SK-N-SH (cell line): ENCODE measurements at regions not wholly inside any gene's neighbourhood (a gene's known extent, or its start where the extent isn't known, plus 50 kb on each side); places are given as distances from the start of the nearest gene placed in this dataset.

ENCODE experiments used
- CTCF ChIA-PET: fragments of 300-600, 350-600 bp; formaldehyde crosslinking; extraction: SDS; loops from one replicate; lab custom pipeline; 2021; lab: Yijun Ruan, JAX
- POLR2A ChIA-PET: fragments of 350-600 bp; sonication (Branson Sonifier 250); formaldehyde crosslinking; extraction: SDS; loops from one replicate; lab custom pipeline; 2020; ENCODE audit warnings: antibody characterized with exemption, inconsistent platforms; lab: Yijun Ruan, JAX
- DNase-seq: peaks from one replicate; pipeline ENCODE4 v3.0.0; 2012
- H2AFZ ChIP-seq: fragments of 200-600 bp; sonication (generic); 2 replicates; pipeline ENCODE4 v1.8.1; 2016; ENCODE audit warnings: antibody characterized with exemption, mild to moderate bottlenecking, low read depth
- H3F3A ChIP-seq: fragments of 200-600 bp; sonication (generic); replicated peaks from 2 replicates; pipeline ENCODE3; 2016; ENCODE audit warnings: antibody characterized with exemption, mild to moderate bottlenecking; ENCODE audit not compliant: insufficient read depth
- H3K27ac ChIP-seq, 2 experiments: fragments of 200-500 bp in 1 of 2; fragments of 200-600 bp in 1 of 2; sonication (Bioruptor generic) in 1 of 2; sonication (generic), shearing (Covaris generic) in 1 of 2; 2 replicates each; pipeline versions ENCODE4 v1.5.1 to v1.6.1; 2014 to 2016; ENCODE audit warnings: low read depth in 2 of 2, inconsistent platforms in 1 of 2, low read length in 1 of 2, mild to moderate bottlenecking in 1 of 2, mixed read lengths in 1 of 2
- H3K27me3 ChIP-seq: fragments of 200-600 bp; sonication (generic), shearing (Covaris generic); 2 replicates; pipeline ENCODE4 v1.6.1; 2016; ENCODE audit warnings: mixed run types; ENCODE audit not compliant: insufficient read depth
- H3K36me3 ChIP-seq, 2 experiments: fragments of 200-500 bp in 1 of 2; fragments of 200-600 bp in 1 of 2; sonication (Bioruptor generic) in 1 of 2; sonication (generic) in 1 of 2; replicated peaks in 1 of 2; 2 replicates each; pipeline versions ENCODE3 to v1.5.1; 2014 to 2016; ENCODE audit warnings: low read length in 1 of 2, mild to moderate bottlenecking in 1 of 2; ENCODE audit not compliant: insufficient read depth in 2 of 2, control insufficient read depth in 1 of 2
- H3K4me1 ChIP-seq, 2 experiments: fragments of 200-500 bp in 1 of 2; fragments of 200-600 bp in 1 of 2; sonication (Bioruptor generic) in 1 of 2; sonication (generic), shearing (Covaris generic) in 1 of 2; 2 replicates each; pipeline versions ENCODE4 v1.5.1 to v1.6.1; 2014 to 2016; ENCODE audit warnings: low read depth in 1 of 2, low read length in 1 of 2, mixed run types in 1 of 2; ENCODE audit not compliant: insufficient read depth in 2 of 2, control insufficient read depth in 1 of 2
- H3K4me2 ChIP-seq: fragments of 200-600 bp; sonication (generic), shearing (Covaris generic); 2 replicates; pipeline ENCODE4 v1.6.1; 2017; ENCODE audit warnings: mixed run types
- H3K4me3 ChIP-seq, 2 experiments: fragments of 200-500 bp in 1 of 2; fragments of 200-600 bp in 1 of 2; sonication (Bioruptor generic) in 1 of 2; sonication (generic), shearing (Covaris generic) in 1 of 2; 2 replicates each; pipeline versions ENCODE4 v1.5.1 to v1.8.1; 2014 to 2016; ENCODE audit warnings: low read depth in 2 of 2, inconsistent platforms in 1 of 2, low read length in 1 of 2, mild to moderate bottlenecking in 1 of 2, mixed read lengths in 1 of 2, moderate library complexity in 1 of 2
- H3K79me2 ChIP-seq: fragments of 200-600 bp; sonication (generic); 2 replicates; pipeline ENCODE4 v1.8.1; 2017; ENCODE audit warnings: mild to moderate bottlenecking; ENCODE audit not compliant: insufficient read depth
- H3K9ac ChIP-seq: fragments of 200-600 bp; sonication (generic); 2 replicates; pipeline ENCODE4 v1.6.1; 2017; ENCODE audit warnings: mixed run types
- H3K9me2 ChIP-seq: fragments of 200-600 bp; sonication (generic); 2 replicates; pipeline ENCODE4 v1.6.1; 2017; ENCODE audit warnings: mixed run types
- H3K9me3 ChIP-seq: fragments of 200-600 bp; sonication (generic); 2 replicates; pipeline ENCODE4 v1.6.1; 2017; ENCODE audit warnings: mixed run types, mild to moderate bottlenecking, moderate library complexity
- H4K20me1 ChIP-seq: fragments of 200-600 bp; sonication (generic); 2 replicates; pipeline ENCODE4 v1.6.1; 2017; ENCODE audit warnings: mild to moderate bottlenecking, mixed run types; ENCODE audit not compliant: insufficient read depth
- ELF1 ChIP-seq: IDR thresholded peaks from 2 replicates; pipeline ENCODE4 v1.4.0; 2012
- EP300 ChIP-seq, 2 experiments: IDR thresholded peaks; 2 replicates each; pipeline versions ENCODE4 v1.4.0 to v1.6.1; 2012; ENCODE audit warnings: borderline replicate concordance in 1 of 2, low read depth in 1 of 2, low read length in 1 of 2
- EZH2phosphoT487 ChIP-seq: fragments of 200-600 bp; sonication (generic); IDR thresholded peaks from 2 replicates; pipeline ENCODE4 v1.6.1; 2017; ENCODE audit warnings: low read depth, mixed run types, mild to moderate bottlenecking, antibody characterized with exemption, moderate library complexity, borderline replicate concordance
- FOSL2 ChIP-seq: IDR thresholded peaks from 2 replicates; pipeline ENCODE4 v1.4.0; 2012; ENCODE audit warnings: low read depth, mild to moderate bottlenecking, moderate library complexity, borderline replicate concordance
- FOXJ3 ChIP-seq: sonication (generic); formaldehyde crosslinking; IDR thresholded peaks from 2 replicates; pipeline ENCODE4 v1.5.1; 2020; ENCODE audit warnings: mild to moderate bottlenecking, missing genetic modification reagents
- GATA2 ChIP-seq: sonication (generic); formaldehyde crosslinking; IDR thresholded peaks from 2 replicates; pipeline ENCODE4 v1.5.0; 2020; ENCODE audit warnings: mild to moderate bottlenecking, missing genetic modification reagents
- JUND ChIP-seq: IDR thresholded peaks from 2 replicates; pipeline ENCODE4 v1.4.0; 2012
- NFIC ChIP-seq: IDR thresholded peaks from 2 replicates; pipeline ENCODE4 v1.4.0; 2012; ENCODE audit warnings: borderline replicate concordance
- NRF1 ChIP-seq: IDR thresholded peaks from 2 replicates; pipeline ENCODE4 v1.6.1; 2012; ENCODE audit warnings: low read depth, mild to moderate bottlenecking, low read length
- POLR2AphosphoS5 ChIP-seq: IDR thresholded peaks from 2 replicates; pipeline ENCODE4 v1.6.1; 2012; ENCODE audit warnings: low read depth, low read length
- SIN3A ChIP-seq: IDR thresholded peaks from 2 replicates; pipeline ENCODE4 v1.6.1; 2012; ENCODE audit warnings: low read depth, mild to moderate bottlenecking, low read length, moderate library complexity, borderline replicate concordance
- TAF1 ChIP-seq: IDR thresholded peaks from 2 replicates; pipeline ENCODE4 v1.6.1; 2012; ENCODE audit warnings: low read depth, mild to moderate bottlenecking, low read length, moderate library complexity, borderline replicate concordance
- TCF12 ChIP-seq: IDR thresholded peaks from 2 replicates; pipeline ENCODE4 v1.4.0; 2012
- TEAD4 ChIP-seq: IDR thresholded peaks from 2 replicates; pipeline ENCODE4 v1.4.0; 2012; ENCODE audit warnings: mild to moderate bottlenecking, borderline replicate concordance; ENCODE audit not compliant: insufficient read depth
- WGBS: methylation state at CpG from one replicate; pipeline ENCODE4 v1.1.6; 2017; ENCODE audit warnings: low lambda C conversion rate; 5-methylcytosine and 5-hydroxymethylcytosine counted together
- TF ChIP-seq, protein P1 (sequence below): IDR thresholded peaks from 2 replicates; pipeline ENCODE4 v1.4.0; 2012; ENCODE audit warnings: low read depth
- TF ChIP-seq, protein P2 (sequence below): fragments of 200-600 bp; sonication (generic); IDR thresholded peaks from 2 replicates; pipeline ENCODE4 v1.6.1; 2017; ENCODE audit warnings: antibody characterized with exemption, mild to moderate bottlenecking, moderate library complexity
- TF ChIP-seq, protein P3 (sequence below): fragments of 150-350 bp; IDR thresholded peaks from 2 replicates; pipeline ENCODE4 v1.6.1; 2016; ENCODE audit warnings: mild to moderate bottlenecking, low read depth, low read length
- TF ChIP-seq, protein P4 (sequence below): IDR thresholded peaks from 2 replicates; pipeline ENCODE4; 2012
- TF ChIP-seq, protein P5 (sequence below): IDR thresholded peaks from 2 replicates; pipeline ENCODE4 v1.4.0; 2012; ENCODE audit warnings: low read depth, borderline replicate concordance
- TF ChIP-seq, protein P6 (sequence below): IDR thresholded peaks from 2 replicates; pipeline ENCODE4 v1.4.0; 2012; ENCODE audit warnings: low read depth, borderline replicate concordance

DNA sequence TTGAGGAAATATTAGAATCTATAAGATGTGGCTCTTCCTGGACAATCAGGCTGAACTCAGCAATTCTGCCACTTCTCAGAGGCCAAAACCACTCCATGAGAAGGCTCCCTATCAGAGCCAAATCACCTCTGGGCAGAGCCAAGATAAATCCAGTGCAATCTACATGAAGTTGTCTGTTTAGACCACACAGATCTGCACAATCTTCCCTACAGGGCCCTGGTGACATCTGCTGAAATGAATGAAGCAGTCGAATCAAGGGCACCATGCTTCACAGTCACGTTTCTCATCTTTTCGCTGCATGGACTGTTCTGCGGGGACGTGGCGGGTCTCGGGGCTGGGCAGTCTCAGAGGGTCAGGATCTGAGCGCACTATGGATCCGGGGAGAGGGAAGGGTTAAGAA lies 60.1 kb upstream of the CD93 start:
- POLR2A ChIA-PET = no interaction called here
- Histone ChIP-seq H3K27ac (peak overlapping the region in 1 of 2 experiments; percentile 37; a peak in 2 of 4 replicates), H3K4me1 (peaks cover 0 to 44% of the 10 kb centered on the region in 2 experiments; a peak in 3 of 4 replicates)

DNA sequence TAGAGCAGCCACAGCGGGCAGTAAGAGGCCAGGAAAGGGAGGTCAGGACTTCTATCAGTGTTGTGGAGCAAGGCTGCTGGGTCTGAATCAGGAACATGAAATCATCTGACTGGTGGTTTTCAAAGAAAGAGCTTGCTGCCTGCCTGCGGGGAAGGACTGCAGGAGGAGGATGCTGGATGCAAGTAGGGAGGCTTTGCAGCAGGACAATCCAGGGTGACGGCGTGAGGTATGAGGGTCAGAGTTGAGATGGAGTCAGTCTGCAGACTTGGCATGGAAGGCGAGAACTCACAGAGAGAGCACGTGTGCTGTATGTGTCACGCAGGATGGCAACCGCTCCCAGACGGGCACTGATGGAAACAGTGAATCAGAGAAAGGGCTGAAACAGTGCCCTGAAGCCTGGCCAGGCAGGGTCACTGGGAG lies 59.2 kb upstream of the CD93 start:
- CTCF ChIA-PET = no interaction called here
- POLR2A ChIA-PET = no interaction called here
- Histone ChIP-seq H3K27ac (peak overlapping the region in 1 of 2 experiments; percentile 38; a peak in 2 of 4 replicates), H3K4me1 (peaks cover 0 to 44% of the 10 kb centered on the region in 2 experiments; a peak in 3 of 4 replicates), H3K9me3 (no peaks in the 10 kb centered on the region), H3K4me2 (no peak overlapping the region; the same call in 1 of the 2 replicates), H2AFZ (peak overlapping the region; percentile 42; the same call in 1 of the 2 replicates), H3K36me3 (no peaks in the 10 kb centered on the region), H3F3A (peaks cover 32% of the 10 kb centered on the region), H3K27me3 (no peaks in the 10 kb centered on the region), H3K9ac (no peak overlapping the region), H3K79me2 (no peaks in the 10 kb centered on the region), H3K4me3 (no peak overlapping the region), H4K20me1 (no peaks in the 10 kb centered on the region), H3K9me2 (no peaks in the 10 kb centered on the region)
- no peak for DNase-seq
- 24% methylated on average over 9 of the region's 9 CpGs for WGBS
- TF ChIP-seq TEAD4 (no peak), TAF1 (no peak), SIN3A (no peak), FOSL2 (peak; percentile 45; the same call in 1 of the 2 replicates), POLR2AphosphoS5 (no peak), NFIC (peak; percentile 69; the same call in 1 of the 2 replicates), EP300 (IDR thresholded peaks at IDR 0.05; ENCODE audit: borderline replicate concordance in 1 of 2, low read depth in 1 of 2, low read length in 1 of 2) (peak in 1 of 2 experiments; percentile 48; a peak in 1 of 4 replicates), FOXJ3 (no peak), EZH2phosphoT487 (no peak), NRF1 (no peak), JUND (peak; percentile 32; the same call in 1 of the 2 replicates), ELF1 (no peak), TCF12 (peak; percentile 53)
- TF ChIP-seq, protein P1, sequence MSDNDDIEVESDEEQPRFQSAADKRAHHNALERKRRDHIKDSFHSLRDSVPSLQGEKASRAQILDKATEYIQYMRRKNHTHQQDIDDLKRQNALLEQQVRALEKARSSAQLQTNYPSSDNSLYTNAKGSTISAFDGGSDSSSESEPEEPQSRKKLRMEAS = peak; percentile 96
- TF ChIP-seq, protein P2, sequence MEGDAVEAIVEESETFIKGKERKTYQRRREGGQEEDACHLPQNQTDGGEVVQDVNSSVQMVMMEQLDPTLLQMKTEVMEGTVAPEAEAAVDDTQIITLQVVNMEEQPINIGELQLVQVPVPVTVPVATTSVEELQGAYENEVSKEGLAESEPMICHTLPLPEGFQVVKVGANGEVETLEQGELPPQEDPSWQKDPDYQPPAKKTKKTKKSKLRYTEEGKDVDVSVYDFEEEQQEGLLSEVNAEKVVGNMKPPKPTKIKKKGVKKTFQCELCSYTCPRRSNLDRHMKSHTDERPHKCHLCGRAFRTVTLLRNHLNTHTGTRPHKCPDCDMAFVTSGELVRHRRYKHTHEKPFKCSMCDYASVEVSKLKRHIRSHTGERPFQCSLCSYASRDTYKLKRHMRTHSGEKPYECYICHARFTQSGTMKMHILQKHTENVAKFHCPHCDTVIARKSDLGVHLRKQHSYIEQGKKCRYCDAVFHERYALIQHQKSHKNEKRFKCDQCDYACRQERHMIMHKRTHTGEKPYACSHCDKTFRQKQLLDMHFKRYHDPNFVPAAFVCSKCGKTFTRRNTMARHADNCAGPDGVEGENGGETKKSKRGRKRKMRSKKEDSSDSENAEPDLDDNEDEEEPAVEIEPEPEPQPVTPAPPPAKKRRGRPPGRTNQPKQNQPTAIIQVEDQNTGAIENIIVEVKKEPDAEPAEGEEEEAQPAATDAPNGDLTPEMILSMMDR = no peak
- TF ChIP-seq, protein P3, sequence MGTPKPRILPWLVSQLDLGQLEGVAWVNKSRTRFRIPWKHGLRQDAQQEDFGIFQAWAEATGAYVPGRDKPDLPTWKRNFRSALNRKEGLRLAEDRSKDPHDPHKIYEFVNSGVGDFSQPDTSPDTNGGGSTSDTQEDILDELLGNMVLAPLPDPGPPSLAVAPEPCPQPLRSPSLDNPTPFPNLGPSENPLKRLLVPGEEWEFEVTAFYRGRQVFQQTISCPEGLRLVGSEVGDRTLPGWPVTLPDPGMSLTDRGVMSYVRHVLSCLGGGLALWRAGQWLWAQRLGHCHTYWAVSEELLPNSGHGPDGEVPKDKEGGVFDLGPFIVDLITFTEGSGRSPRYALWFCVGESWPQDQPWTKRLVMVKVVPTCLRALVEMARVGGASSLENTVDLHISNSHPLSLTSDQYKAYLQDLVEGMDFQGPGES = no peak
- TF ChIP-seq, protein P4, sequence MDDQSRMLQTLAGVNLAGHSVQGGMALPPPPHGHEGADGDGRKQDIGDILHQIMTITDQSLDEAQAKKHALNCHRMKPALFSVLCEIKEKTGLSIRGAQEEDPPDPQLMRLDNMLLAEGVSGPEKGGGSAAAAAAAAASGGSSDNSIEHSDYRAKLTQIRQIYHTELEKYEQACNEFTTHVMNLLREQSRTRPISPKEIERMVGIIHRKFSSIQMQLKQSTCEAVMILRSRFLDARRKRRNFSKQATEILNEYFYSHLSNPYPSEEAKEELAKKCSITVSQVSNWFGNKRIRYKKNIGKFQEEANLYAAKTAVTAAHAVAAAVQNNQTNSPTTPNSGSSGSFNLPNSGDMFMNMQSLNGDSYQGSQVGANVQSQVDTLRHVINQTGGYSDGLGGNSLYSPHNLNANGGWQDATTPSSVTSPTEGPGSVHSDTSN = peak; percentile 28
- TF ChIP-seq, protein P5, sequence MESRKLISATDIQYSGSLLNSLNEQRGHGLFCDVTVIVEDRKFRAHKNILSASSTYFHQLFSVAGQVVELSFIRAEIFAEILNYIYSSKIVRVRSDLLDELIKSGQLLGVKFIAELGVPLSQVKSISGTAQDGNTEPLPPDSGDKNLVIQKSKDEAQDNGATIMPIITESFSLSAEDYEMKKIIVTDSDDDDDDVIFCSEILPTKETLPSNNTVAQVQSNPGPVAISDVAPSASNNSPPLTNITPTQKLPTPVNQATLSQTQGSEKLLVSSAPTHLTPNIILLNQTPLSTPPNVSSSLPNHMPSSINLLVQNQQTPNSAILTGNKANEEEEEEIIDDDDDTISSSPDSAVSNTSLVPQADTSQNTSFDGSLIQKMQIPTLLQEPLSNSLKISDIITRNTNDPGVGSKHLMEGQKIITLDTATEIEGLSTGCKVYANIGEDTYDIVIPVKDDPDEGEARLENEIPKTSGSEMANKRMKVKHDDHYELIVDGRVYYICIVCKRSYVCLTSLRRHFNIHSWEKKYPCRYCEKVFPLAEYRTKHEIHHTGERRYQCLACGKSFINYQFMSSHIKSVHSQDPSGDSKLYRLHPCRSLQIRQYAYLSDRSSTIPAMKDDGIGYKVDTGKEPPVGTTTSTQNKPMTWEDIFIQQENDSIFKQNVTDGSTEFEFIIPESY = no peak
- TF ChIP-seq, protein P6, sequence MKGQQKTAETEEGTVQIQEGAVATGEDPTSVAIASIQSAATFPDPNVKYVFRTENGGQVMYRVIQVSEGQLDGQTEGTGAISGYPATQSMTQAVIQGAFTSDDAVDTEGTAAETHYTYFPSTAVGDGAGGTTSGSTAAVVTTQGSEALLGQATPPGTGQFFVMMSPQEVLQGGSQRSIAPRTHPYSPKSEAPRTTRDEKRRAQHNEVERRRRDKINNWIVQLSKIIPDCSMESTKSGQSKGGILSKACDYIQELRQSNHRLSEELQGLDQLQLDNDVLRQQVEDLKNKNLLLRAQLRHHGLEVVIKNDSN = peak; percentile 51; the same call in 1 of the 2 replicates

More for the DNA sequence above, 60.1 kb upstream of the CD93 start:
- Histone ChIP-seq H3K4me2 (no peak overlapping the region; the same call in 1 of the 2 replicates), H3K9me3 (no peaks in the 10 kb centered on the region), H3K4me3 (no peak overlapping the region), H4K20me1 (no peaks in the 10 kb centered on the region), H3K79me2 (no peaks in the 10 kb centered on the region), H3K9me2 (no peaks in the 10 kb centered on the region), H3K9ac (no peak overlapping the region), H3K27me3 (no peaks in the 10 kb centered on the region), H3K36me3 (no peaks in the 10 kb centered on the region), H2AFZ (no peak overlapping the region), H3F3A (peaks cover 32% of the 10 kb centered on the region)
- WGBS = 66% methylated on average over 9 of the region's 9 CpGs
- no peak for DNase-seq
- TF ChIP-seq TCF12 = no peak
- no peak for TF ChIP-seq TEAD4
- TF ChIP-seq EZH2phosphoT487 = no peak
- no peak for TF ChIP-seq GATA2 (CRISPR knock-in tag)
- TF ChIP-seq EP300 (IDR thresholded peaks at IDR 0.05; ENCODE audit: borderline replicate concordance in 1 of 2, low read depth in 1 of 2, low read length in 1 of 2) = no peak
- no peak for TF ChIP-seq JUND
- CTCF ChIA-PET = no interaction called here
